ENCODE measurements at regions not wholly inside any gene's neighbourhood (a gene's known extent, or its start where the extent isn't known, plus 50 kb on each side); places are given as distances from the start of the nearest gene placed in this dataset.

- TF ChIP-seq CTCF (IDR thresholded peaks at IDR 0.05) (no peak), POLR2A (IDR thresholded peaks at IDR 0.05) (no peak), POLR2AphosphoS5 (IDR thresholded peaks at IDR 0.05) (no peak)
- H3K4me1 ChIP-seq = no peaks in the 10 kb centered on the region
- H3K9me3 ChIP-seq = no peaks in the 10 kb centered on the region
- DNase-seq (ENCODE audit: low spot score in 2 of 2) = no peak
- H3K36me3 ChIP-seq = no peaks in the 10 kb centered on the region
- H3K27ac ChIP-seq = no peak overlapping the region
- no peaks in the 10 kb centered on the region for H3K27me3 ChIP-seq
- H3K4me3 ChIP-seq = no peak overlapping the region
- intact Hi-C loops (cut with DNase I; ENCODE audit: low total_unique reads) = no loop called here
Measured at GRCh38 chr2:120587997-120588336, 147.7 kb upstream of the GLI2 start.

- intact Hi-C loops (cut with DNase I; ENCODE audit: low total_unique reads) = no loop called here
- Histone ChIP-seq H3K4me1 (no peaks in the 10 kb centered on the region), H3K27me3 (no peaks in the 10 kb centered on the region), H3K4me3 (no peak overlapping the region), H3K9me3 (no peaks in the 10 kb centered on the region), H3K27ac (no peak overlapping the region), H3K36me3 (no peaks in the 10 kb centered on the region)
- TF ChIP-seq CTCF (IDR thresholded peaks at IDR 0.05) = no peak
- no peak for TF ChIP-seq POLR2A (IDR thresholded peaks at IDR 0.05)
- no peak for TF ChIP-seq POLR2AphosphoS5 (IDR thresholded peaks at IDR 0.05)
- DNase-seq (ENCODE audit: low spot score in 2 of 2) = no peak
Measured at GRCh38 chr2:120589771-120590608, 145.7 kb upstream of the GLI2 start.

- Histone ChIP-seq H3K27me3 (no peaks in the 10 kb centered on the region), H3K4me3 (no peak overlapping the region), H3K36me3 (no peaks in the 10 kb centered on the region), H3K27ac (no peak overlapping the region), H3K4me1 (no peaks in the 10 kb centered on the region), H3K9me3 (no peaks in the 10 kb centered on the region)
- no peak for DNase-seq (ENCODE audit: low spot score in 2 of 2)
- intact Hi-C loops (cut with DNase I; ENCODE audit: low total_unique reads) = no loop called here
- TF ChIP-seq POLR2A (IDR thresholded peaks at IDR 0.05) (no peak), CTCF (IDR thresholded peaks at IDR 0.05) (no peak), POLR2AphosphoS5 (IDR thresholded peaks at IDR 0.05) (no peak)
Measured at GRCh38 chr2:120590841-120591240, 144.8 kb upstream of the GLI2 start.

- H3K27ac ChIP-seq = no peak overlapping the region
- H3K27me3 ChIP-seq = no peaks in the 10 kb centered on the region
- H3K4me3 ChIP-seq = no peak overlapping the region
- TF ChIP-seq POLR2AphosphoS5 (IDR thresholded peaks at IDR 0.05) (no peak), POLR2A (IDR thresholded peaks at IDR 0.05) (no peak), CTCF (IDR thresholded peaks at IDR 0.05) (no peak)
- no peak for DNase-seq (ENCODE audit: low spot score in 2 of 2)
- no peaks in the 10 kb centered on the region for H3K36me3 ChIP-seq
- H3K9me3 ChIP-seq = no peaks in the 10 kb centered on the region
- peaks cover 5 to 7% of the 10 kb centered on the region in 2 donors for H3K4me1 ChIP-seq
- intact Hi-C loops (cut with DNase I; ENCODE audit: low total_unique reads) = no loop called here
Measured at GRCh38 chr2:120591572-120591971, 144.1 kb upstream of the GLI2 start.

- H3K4me1 ChIP-seq = peaks cover 8 to 11% of the 10 kb centered on the region in 2 donors
- no peaks in the 10 kb centered on the region for H3K9me3 ChIP-seq
- H3K27me3 ChIP-seq = no peaks in the 10 kb centered on the region
- intact Hi-C loops (cut with DNase I; ENCODE audit: low total_unique reads) = no loop called here
- DNase-seq (ENCODE audit: low spot score in 2 of 2) = no peak
- TF ChIP-seq CTCF (IDR thresholded peaks at IDR 0.05) = no peak
- no peak for TF ChIP-seq POLR2A (IDR thresholded peaks at IDR 0.05)
- no peak for TF ChIP-seq POLR2AphosphoS5 (IDR thresholded peaks at IDR 0.05)
- no peak overlapping the region for H3K27ac ChIP-seq
- no peaks in the 10 kb centered on the region for H3K36me3 ChIP-seq
- no peak overlapping the region for H3K4me3 ChIP-seq
Measured at GRCh38 chr2:120592084-120592483, 143.6 kb upstream of the GLI2 start.
